GM12878 (cell line): ENCODE measurements at regions not wholly inside any gene's neighbourhood (a gene's known extent, or its start where the extent isn't known, plus 50 kb on each side); places are given as distances from the start of the nearest gene placed in this dataset.

Experiments used
- ATAC-seq: fragments of 200-7000 bp; cut with Tn5 transposase; 3 replicates; pipeline ENCODE4 v1.9.1; 2020; ENCODE audit warnings: mild to moderate bottlenecking, moderate library complexity
- BruUV-seq: library from RNA; stranded (reverse); fragments of 400-500 nt; replicated peaks from 2 replicates; lab custom pipeline; 2021; lab: Mats Ljungman, UMichigan
- CTCF ChIA-PET: fragments of 300-600 bp; sonication (Branson Sonifier 250); formaldehyde crosslinking; extraction: SDS; loops from one replicate; lab custom pipeline; 2021; ENCODE audit warnings: inconsistent platforms; lab: Yijun Ruan, JAX
- POLR2A ChIA-PET: fragments of 350-600 bp; formaldehyde crosslinking; extraction: SDS; loops from one replicate; lab custom pipeline; 2021; ENCODE audit warnings: inconsistent platforms; lab: Charles Lee
- RAD21 ChIA-PET: fragments of 300-600 bp; sonication (Branson Sonifier 250); formaldehyde crosslinking; loops from one replicate; lab custom pipeline; 2023; ENCODE audit warnings: antibody characterized with exemption; ENCODE audit not compliant: unreplicated experiment; lab: Charles Lee
- SMC1A ChIA-PET: fragments of 300-600 bp; sonication (Branson Sonifier 250); formaldehyde crosslinking; loops from one replicate; lab custom pipeline; 2023; ENCODE audit not compliant: unreplicated experiment, uncharacterized antibody; lab: Charles Lee
- DNase-seq: peaks from one replicate; pipeline ENCODE4 v3.0.0-alpha.2; 2011; ENCODE audit warnings: low read depth, low spot score
- FAIRE-seq: peaks from 3 replicates; lab custom pipeline; 2011; peaks lifted over from hg19 to GRCh38; lab: Jason Lieb, UNC
- H2AFZ ChIP-seq: 2 replicates; pipeline ENCODE4 v1.6.0; 2011; ENCODE audit warnings: low read depth, low read length, control low read depth; ENCODE audit not compliant: control insufficient read depth
- H3K27ac ChIP-seq: 2 replicates; pipeline ENCODE4 v1.5.1; 2011; ENCODE audit warnings: control low read depth; ENCODE audit not compliant: control insufficient read depth, insufficient read depth
- H3K27me3 ChIP-seq, 2 experiments: replicated peaks in 1 of 2; 2 replicates each; pipeline versions ENCODE4 v1.6.0 to v1.6.1; 2011; ENCODE audit warnings: low read length in 1 of 2; ENCODE audit not compliant: control insufficient read depth in 2 of 2, insufficient read depth in 2 of 2
- H3K36me3 ChIP-seq, 2 experiments: 2 replicates each; pipeline ENCODE4 v1.5.1; 2011; ENCODE audit warnings: low read length in 1 of 2; ENCODE audit not compliant: control insufficient read depth in 2 of 2, insufficient read depth in 2 of 2
- H3K4me1 ChIP-seq: 2 replicates; pipeline ENCODE4 v1.6.1; 2011; ENCODE audit warnings: mild to moderate bottlenecking, low read length, moderate library complexity, mixed read lengths; ENCODE audit not compliant: control insufficient read depth, insufficient read depth
- H3K4me2 ChIP-seq: 2 replicates; pipeline ENCODE4 v1.6.0; 2011; ENCODE audit warnings: control low read depth; ENCODE audit not compliant: control insufficient read depth, insufficient read depth
- H3K4me3 ChIP-seq: fragments of 200-600 bp; sonication (generic); 2 replicates; pipeline ENCODE4 v1.5.1; 2016
- H3K79me2 ChIP-seq: 2 replicates; pipeline ENCODE4 v1.6.0; 2011; ENCODE audit warnings: low read length; ENCODE audit not compliant: control insufficient read depth, insufficient read depth
- H3K9ac ChIP-seq: 2 replicates; pipeline ENCODE4 v1.8.0; 2011; ENCODE audit warnings: low read length, control low read depth, mixed read lengths; ENCODE audit not compliant: control insufficient read depth, insufficient read depth
- H3K9me3 ChIP-seq: replicated peaks from 3 replicates; pipeline ENCODE4 v1.5.1; 2011; ENCODE audit warnings: mild to moderate bottlenecking, low read length; ENCODE audit not compliant: control insufficient read depth, insufficient read depth
- H4K20me1 ChIP-seq: 2 replicates; pipeline ENCODE4 v1.6.0; 2011; ENCODE audit not compliant: control insufficient read depth, insufficient read depth
- ASH2L ChIP-seq: fragments of 300-600, 200-600 bp; sonication (generic); IDR thresholded peaks from 2 replicates; pipeline ENCODE4 v1.6.1; 2017; ENCODE audit warnings: low read depth, mild to moderate bottlenecking, borderline replicate concordance
- E4F1 ChIP-seq: fragments of 450-650 bp; IDR thresholded peaks from 2 replicates; pipeline ENCODE4 v1.6.1; 2018; ENCODE audit warnings: borderline replicate concordance, mild to moderate bottlenecking; ENCODE audit not compliant: partially characterized antibody
- ETV6 ChIP-seq, 2 experiments: fragments of 450-650 bp in 1 of 2; IDR thresholded peaks in 1 of 2; conservative IDR thresholded peaks in 1 of 2; 2 replicates each; pipeline ENCODE4 v1.6.1; 2014; ENCODE audit warnings: antibody characterized with exemption in 1 of 2, borderline replicate concordance in 1 of 2, low read depth in 1 of 2, mild to moderate bottlenecking in 1 of 2, moderate library complexity in 1 of 2
- HDAC6 ChIP-seq: fragments of 200-600 bp; sonication (generic); IDR thresholded peaks from one replicate; pipeline ENCODE4 v1.8.0; 2017; ENCODE audit warnings: antibody characterized with exemption; ENCODE audit not compliant: unreplicated experiment
- IKZF1 ChIP-seq: fragments of 450-650 bp; conservative IDR thresholded peaks from 2 replicates; pipeline ENCODE4 v1.6.1; 2017; ENCODE audit warnings: antibody characterized with exemption, mild to moderate bottlenecking
- IRF3 ChIP-seq: fragments of 450-650 bp; IDR thresholded peaks from 2 replicates; pipeline ENCODE4 v1.6.1; 2014; ENCODE audit warnings: mild to moderate bottlenecking
- JUNB ChIP-seq: IDR thresholded peaks from 2 replicates; pipeline ENCODE4 v1.6.1; 2016; ENCODE audit warnings: antibody characterized with exemption, mild to moderate bottlenecking
- NR2F1 ChIP-seq: fragments of 450-650 bp; conservative IDR thresholded peaks from 2 replicates; pipeline ENCODE4 v1.6.1; 2017; ENCODE audit warnings: mild to moderate bottlenecking
- SIX5 ChIP-seq: IDR thresholded peaks from 2 replicates; pipeline ENCODE4 v1.6.1; 2011; ENCODE audit warnings: mild to moderate bottlenecking, low read depth, low read length, moderate library complexity; ENCODE audit not compliant: severe bottlenecking
- TCF12 ChIP-seq: IDR thresholded peaks from 2 replicates; pipeline ENCODE4 v1.6.1; 2011; ENCODE audit warnings: low read depth, mild to moderate bottlenecking, low read length
- TCF3 ChIP-seq: IDR thresholded peaks from 2 replicates; pipeline ENCODE4 v1.6.1; 2012; ENCODE audit warnings: low read depth, mild to moderate bottlenecking, low read length, borderline replicate concordance; ENCODE audit not compliant: insufficient read depth
- ZBTB11 ChIP-seq: fragments of 450-650 bp; formaldehyde crosslinking; IDR thresholded peaks from 2 replicates; pipeline ENCODE4 v1.5.0; 2022; ENCODE audit warnings: mild to moderate bottlenecking, missing genetic modification characterization
- ZZZ3 ChIP-seq: IDR thresholded peaks from 2 replicates; pipeline ENCODE4 v1.6.1; 2011; ENCODE audit warnings: low read depth; ENCODE audit not compliant: control insufficient read depth, insufficient read length
- WGBS: methylation state at CpG from one replicate; pipeline ENCODE4 v1.1.6; 2016; ENCODE audit warnings: low lambda C conversion rate; ENCODE audit not compliant: insufficient replicate concordance, insufficient coverage; ENCODE audit errors: missing lambda C conversion rate; 5-methylcytosine and 5-hydroxymethylcytosine counted together
- in situ Hi-C: fragments of 300-500 bp; cut with MboI; formaldehyde crosslinking; loops from 9 replicates; pipeline ENCODE4 v1.14.3; 2018; ENCODE audit warnings: mixed read lengths
- intact Hi-C: fragments of 100-400 bp; cut with micrococcal nuclease; formaldehyde crosslinking; loops from one replicate; pipeline ENCODE4 v1.14.2; 2022; ENCODE audit not compliant: unreplicated experiment
- TF ChIP-seq, protein P1 (sequence below): IDR thresholded peaks from 2 replicates; pipeline ENCODE4 v1.6.1; 2012; ENCODE audit warnings: low read depth, low read length, improper control_type of control experiment
- TF ChIP-seq, protein P2 (sequence below): IDR thresholded peaks from 2 replicates; pipeline ENCODE4 v1.6.1; 2011; ENCODE audit warnings: borderline replicate concordance, low read depth, mild to moderate bottlenecking, moderate library complexity, low read length; ENCODE audit not compliant: insufficient read depth, poor library complexity, severe bottlenecking

- DNase-seq (no peak), FAIRE-seq (no peak), ATAC-seq (no peak)
- BruUV-seq: no TSS peak
- in situ Hi-C loops: loop anchor here (25.0 kb wide), 1 partner anchor 776 kb away; no protein-coding TSS in a partner anchor
- Histone ChIP-seq H3K27me3 (no peaks in the 10 kb centered on the region), H3K36me3 (no peaks in the 10 kb centered on the region), H3K9ac (no peak overlapping the region), H3K4me1 (no peaks in the 10 kb centered on the region), H4K20me1 (no peaks in the 10 kb centered on the region), H2AFZ (no peak overlapping the region), H3K4me3 (no peak overlapping the region), H3K79me2 (no peaks in the 10 kb centered on the region), H3K9me3 (no peaks in the 10 kb centered on the region), H3K4me2 (no peak overlapping the region), H3K27ac (no peak overlapping the region)
- RAD21 ChIA-PET: no interaction called here
- 96% methylated on average over 2 of the region's 2 CpGs for WGBS
- POLR2A ChIA-PET: no interaction called here
- SMC1A ChIA-PET: interaction anchor here (1.0 to 1.9 kb wide), 3 partner anchors 8 to 561 kb away, joined by 3 to 5 read pairs (median 5); no protein-coding TSS in a partner anchor
- CTCF ChIA-PET: interaction anchor here (5.1 kb wide), 1 partner anchor 9 kb away, joined by 50 read pairs; no protein-coding TSS in a partner anchor
- intact Hi-C loops: no loop called here
- TF ChIP-seq, protein P1, sequence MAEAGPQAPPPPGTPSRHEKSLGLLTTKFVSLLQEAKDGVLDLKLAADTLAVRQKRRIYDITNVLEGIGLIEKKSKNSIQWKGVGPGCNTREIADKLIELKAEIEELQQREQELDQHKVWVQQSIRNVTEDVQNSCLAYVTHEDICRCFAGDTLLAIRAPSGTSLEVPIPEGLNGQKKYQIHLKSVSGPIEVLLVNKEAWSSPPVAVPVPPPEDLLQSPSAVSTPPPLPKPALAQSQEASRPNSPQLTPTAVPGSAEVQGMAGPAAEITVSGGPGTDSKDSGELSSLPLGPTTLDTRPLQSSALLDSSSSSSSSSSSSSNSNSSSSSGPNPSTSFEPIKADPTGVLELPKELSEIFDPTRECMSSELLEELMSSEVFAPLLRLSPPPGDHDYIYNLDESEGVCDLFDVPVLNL: no peak
- TF ChIP-seq NR2F1 (no peak), ASH2L (no peak), HDAC6 (no peak), ZZZ3 (no peak), E4F1 (no peak), IRF3 (no peak), ZBTB11 (no peak), ETV6 (conservative IDR thresholded peaks at IDR 0.05 in 1 of 2, IDR thresholded peaks at IDR 0.05 in 1 of 2; ENCODE audit: borderline replicate concordance in 1 of 2, low read depth in 1 of 2) (no peak), SIX5 (no peak), IKZF1 (no peak), JUNB (no peak), TCF12 (no peak), TCF3 (no peak)
- TF ChIP-seq, protein P2, sequence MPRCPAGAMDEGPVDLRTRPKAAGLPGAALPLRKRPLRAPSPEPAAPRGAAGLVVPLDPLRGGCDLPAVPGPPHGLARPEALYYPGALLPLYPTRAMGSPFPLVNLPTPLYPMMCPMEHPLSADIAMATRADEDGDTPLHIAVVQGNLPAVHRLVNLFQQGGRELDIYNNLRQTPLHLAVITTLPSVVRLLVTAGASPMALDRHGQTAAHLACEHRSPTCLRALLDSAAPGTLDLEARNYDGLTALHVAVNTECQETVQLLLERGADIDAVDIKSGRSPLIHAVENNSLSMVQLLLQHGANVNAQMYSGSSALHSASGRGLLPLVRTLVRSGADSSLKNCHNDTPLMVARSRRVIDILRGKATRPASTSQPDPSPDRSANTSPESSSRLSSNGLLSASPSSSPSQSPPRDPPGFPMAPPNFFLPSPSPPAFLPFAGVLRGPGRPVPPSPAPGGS: no peak
Measured at GRCh38 chr1:166488327-166488726, 321.5 kb upstream of the FAM78B start.
